SK-N-MC (cell line): ENCODE measurements at regions not wholly inside any gene's neighbourhood (a gene's known extent, or its start where the extent isn't known, plus 50 kb on each side); places are given as distances from the start of the nearest gene placed in this dataset.

ENCODE experiments used
- DNase-seq: peaks from one replicate; pipeline ENCODE4 v3.0.0-alpha.2; 2011; ENCODE audit warnings: low read depth, low spot score
- H3K27ac ChIP-seq: fragments of 200-600 bp; sonication (generic); 2 replicates; pipeline ENCODE4 v1.5.1; 2016; ENCODE audit warnings: mixed run types
- H3K36me3 ChIP-seq: fragments of 200-600 bp; sonication (generic); 2 replicates; pipeline ENCODE4 v1.6.1; 2017; ENCODE audit warnings: antibody characterized with exemption, low read length, mixed read lengths; ENCODE audit not compliant: insufficient read depth
- H3K4me3 ChIP-seq: fragments of 200-600 bp; sonication (generic); 2 replicates; pipeline ENCODE4 v1.5.1; 2016
- H3K9ac ChIP-seq: fragments of 200-600 bp; sonication (generic); 2 replicates; pipeline ENCODE4 v1.8.0; 2017; ENCODE audit warnings: mixed run types, mixed read lengths; ENCODE audit not compliant: insufficient read length
- H3K9me3 ChIP-seq: fragments of 200-600 bp; sonication (generic); 2 replicates; pipeline ENCODE4 v1.6.1; 2017; ENCODE audit warnings: low read depth, mild to moderate bottlenecking, antibody characterized with exemption, low read length, moderate library complexity, mixed read lengths
- EZH2 ChIP-seq: fragments of 200-600 bp; sonication (generic); IDR thresholded peaks from one replicate; pipeline ENCODE4 v1.6.1; 2017; ENCODE audit warnings: antibody characterized with exemption
- FOXP2 ChIP-seq: optimal IDR thresholded peaks from 2 replicates; pipeline ENCODE3; 2011; ENCODE audit warnings: mild to moderate bottlenecking, moderate library complexity; ENCODE audit not compliant: insufficient read depth; ENCODE audit errors: extremely low read length, control extremely low read depth
- POLR2AphosphoS5 ChIP-seq: IDR thresholded peaks from 2 replicates; pipeline ENCODE4 v1.6.1; 2012; ENCODE audit warnings: mild to moderate bottlenecking, low read depth, low read length, borderline replicate concordance

DNA sequence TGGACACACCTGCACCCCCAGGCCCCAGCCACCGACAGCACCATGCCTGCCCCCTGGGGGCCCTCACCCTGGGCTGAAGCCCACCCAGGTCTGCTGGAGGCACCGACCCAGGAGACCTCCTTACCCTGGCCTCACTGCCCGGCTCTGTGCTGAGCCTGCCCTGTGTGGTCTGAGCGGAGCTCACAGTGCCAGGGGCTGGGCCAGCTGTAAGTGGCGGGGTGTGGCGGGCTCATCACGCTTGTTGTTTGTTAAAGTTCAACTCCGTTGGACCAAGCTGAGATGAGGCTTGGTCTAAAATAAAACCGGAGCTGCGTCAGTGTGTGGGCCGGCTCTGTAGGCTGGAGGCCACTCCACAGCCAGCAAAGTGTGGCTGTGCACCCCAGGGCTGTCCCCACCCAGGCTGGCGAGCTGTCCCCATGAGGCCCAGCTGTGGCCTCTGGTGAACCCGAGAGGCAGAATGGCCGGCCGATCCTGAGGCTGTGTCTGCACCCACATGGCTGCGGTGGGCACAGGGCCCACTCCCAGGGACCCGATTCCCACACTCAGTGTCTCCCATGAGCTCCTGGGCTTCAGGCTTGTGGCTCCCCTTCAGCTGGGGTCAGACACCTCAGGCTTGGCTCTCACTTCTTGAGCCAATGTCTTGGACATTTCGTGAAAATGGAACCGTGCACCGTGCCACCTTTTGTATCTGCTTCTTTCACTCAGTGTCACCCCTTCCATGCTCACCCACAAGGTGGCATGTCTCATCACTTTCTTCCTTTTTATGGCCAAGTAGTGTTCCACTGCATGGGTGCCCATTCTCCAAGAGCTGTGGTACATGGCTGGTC lies 137.9 kb downstream of the CTTN start:
- DNase-seq: no peak
- Histone ChIP-seq H3K4me3 (no peak overlapping the region), H3K9me3 (no peaks in the 10 kb centered on the region), H3K9ac (no peak overlapping the region), H3K36me3 (no peaks in the 10 kb centered on the region), H3K27ac (no peak overlapping the region)
- TF ChIP-seq FOXP2 (no peak), POLR2AphosphoS5 (no peak), EZH2 (no peak)

DNA sequence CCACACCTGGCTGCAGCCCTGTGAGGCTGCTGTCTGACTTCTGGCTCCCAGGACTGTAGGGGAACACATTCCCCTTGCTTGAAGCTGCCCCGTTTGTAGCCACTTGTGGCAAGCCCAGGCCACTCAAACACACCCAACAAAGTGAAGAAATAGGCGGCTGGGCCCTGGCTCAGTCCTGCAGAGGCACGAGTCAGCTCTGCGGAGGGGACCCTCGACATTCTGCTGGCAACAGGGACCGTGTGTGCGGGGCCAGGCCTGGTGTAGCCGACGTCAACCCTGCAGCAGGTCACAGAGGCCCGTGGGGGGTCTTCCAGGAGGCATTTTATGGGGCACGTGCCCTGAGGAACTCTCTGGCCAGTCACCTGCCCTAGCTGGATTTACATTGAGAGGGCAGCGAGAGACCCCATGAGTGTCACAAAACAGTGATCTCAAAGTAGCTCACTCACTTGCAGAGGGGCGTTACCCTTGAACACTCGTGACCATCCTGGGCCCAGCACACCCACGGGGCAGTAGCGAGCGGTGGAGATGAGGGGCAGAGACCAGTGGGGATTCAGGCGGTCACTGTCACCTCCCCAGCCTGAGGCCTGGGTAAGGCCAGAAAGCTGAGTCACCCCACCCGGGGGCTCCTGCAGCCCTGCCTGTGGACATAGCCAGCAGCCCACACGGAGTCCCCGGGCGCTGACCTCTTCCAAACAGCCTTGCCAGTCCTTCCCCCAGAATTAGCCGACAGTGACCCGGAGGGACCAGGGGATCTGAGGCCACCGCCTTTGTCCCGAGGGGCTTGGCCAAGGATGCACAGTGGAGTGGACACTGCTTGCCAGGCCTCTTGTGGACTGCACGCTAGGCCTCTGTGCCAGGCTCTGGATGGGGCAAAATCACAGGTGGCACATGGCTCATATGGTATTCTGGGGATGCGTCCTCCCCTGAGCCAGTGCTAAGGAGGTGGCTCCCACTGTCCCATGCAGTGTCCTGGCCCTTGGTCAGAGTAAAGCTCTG lies 139.5 kb downstream of the CTTN start:
- no peak for TF ChIP-seq EZH2
- TF ChIP-seq POLR2AphosphoS5: no peak
- no peak for TF ChIP-seq FOXP2
- no peak overlapping the region for H3K27ac ChIP-seq
- no peak overlapping the region for H3K9ac ChIP-seq
- no peaks in the 10 kb centered on the region for H3K9me3 ChIP-seq
- no peak for DNase-seq
- no peak overlapping the region for H3K4me3 ChIP-seq
- no peaks in the 10 kb centered on the region for H3K36me3 ChIP-seq

DNA sequence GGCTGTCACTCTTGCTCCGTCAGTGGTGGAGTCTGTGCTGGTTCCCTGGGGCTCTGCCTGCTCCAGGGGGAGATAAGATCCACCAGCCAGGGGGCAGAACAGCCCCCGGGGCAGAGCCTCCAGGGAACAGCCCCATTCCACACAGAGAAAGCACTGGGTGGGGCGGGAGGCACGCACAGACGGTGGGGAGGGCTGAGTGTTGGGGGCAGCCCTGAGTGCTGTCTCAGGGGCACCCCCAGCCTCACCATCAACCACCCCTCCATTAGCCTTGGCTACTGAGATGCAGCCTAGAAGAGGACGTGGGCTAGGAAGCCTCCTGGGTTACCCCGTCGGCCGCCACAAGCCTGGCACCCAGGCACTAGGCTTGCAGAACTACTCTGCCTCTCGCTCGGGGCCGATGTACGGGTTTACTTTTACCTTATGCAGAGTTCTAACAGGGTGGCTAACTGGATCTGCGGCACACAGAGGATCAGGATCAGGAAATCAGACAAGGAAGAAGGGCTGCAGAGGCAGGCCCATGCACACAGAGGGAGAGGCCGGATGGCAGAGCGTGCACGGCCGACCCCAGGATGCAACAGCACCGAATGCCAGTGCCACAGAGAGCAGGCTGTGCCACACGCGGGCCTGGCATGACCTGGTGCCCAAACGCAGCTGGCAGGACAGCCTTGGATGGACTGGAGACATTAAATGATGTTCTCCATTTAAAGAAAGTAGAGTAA lies 140.5 kb downstream of the CTTN start:
- TF ChIP-seq EZH2 (no peak), FOXP2 (no peak), POLR2AphosphoS5 (no peak)
- Histone ChIP-seq H3K27ac (no peak overlapping the region), H3K36me3 (no peaks in the 10 kb centered on the region), H3K9me3 (no peaks in the 10 kb centered on the region), H3K4me3 (no peak overlapping the region), H3K9ac (no peak overlapping the region)
- no peak for DNase-seq

DNA sequence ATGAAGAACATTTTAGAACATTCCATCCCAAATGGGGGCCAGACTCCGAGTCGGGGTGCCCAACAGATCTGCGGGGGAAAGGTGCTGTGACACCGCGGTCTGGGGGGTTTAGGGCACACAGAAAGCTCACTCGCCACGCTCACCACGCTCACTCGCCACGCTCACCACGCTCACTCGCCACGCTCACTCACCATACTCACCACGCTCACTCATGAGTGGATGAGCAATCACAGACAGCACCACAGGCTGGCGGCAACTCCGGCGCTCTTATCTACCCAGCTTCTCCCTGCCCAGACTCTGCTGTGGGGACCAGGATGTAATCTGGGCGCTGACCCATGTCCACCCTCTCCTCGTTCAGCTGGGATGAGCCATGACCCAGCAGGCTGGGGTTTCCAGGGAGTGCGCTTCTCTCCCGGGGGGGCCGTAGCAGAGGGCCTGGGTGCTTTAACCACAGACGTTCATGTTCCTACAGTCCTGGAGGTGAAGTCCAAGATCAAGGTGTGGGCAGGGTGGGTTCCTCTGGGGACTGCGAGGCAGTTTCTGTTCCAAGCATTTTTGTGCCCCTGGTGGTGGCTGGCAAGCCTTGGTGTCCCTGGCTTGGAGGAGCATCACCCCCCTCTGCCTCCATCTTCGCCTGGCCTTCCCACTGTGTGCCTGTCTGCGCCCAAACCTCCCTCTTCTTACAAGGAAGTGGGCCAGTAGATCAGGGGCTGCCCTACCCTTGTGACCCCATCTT lies 141.2 kb downstream of the CTTN start:
- no peak overlapping the region for H3K9ac ChIP-seq
- no peak for DNase-seq
- TF ChIP-seq EZH2 (no peak), FOXP2 (no peak), POLR2AphosphoS5 (no peak)
- no peaks in the 10 kb centered on the region for H3K9me3 ChIP-seq
- no peak overlapping the region for H3K27ac ChIP-seq
- no peak overlapping the region for H3K4me3 ChIP-seq
- no peaks in the 10 kb centered on the region for H3K36me3 ChIP-seq

DNA sequence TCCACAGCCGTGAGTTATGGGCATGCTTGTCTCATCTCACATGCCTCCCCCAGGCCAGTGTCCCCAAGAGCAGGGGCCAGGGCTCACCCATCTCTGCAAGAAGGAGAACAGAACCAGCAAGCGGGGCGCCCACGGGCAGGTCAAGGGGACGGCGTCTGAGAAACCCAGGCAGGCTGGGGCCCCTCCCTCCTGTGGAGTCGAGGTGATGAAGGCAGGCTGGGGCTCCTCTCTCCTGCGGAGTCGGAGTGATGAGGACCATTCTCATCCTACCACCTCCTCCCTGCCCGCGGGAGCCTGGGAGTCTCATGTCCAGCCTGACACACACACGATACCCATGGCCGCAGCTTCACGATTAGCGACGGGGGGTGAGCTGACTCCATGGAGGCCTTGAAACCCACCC lies 141.9 kb downstream of the CTTN start:
- DNase-seq: no peak
- no peak overlapping the region for H3K9ac ChIP-seq
- TF ChIP-seq FOXP2: no peak
- TF ChIP-seq POLR2AphosphoS5: no peak
- no peak for TF ChIP-seq EZH2
- no peak overlapping the region for H3K27ac ChIP-seq
- no peaks in the 10 kb centered on the region for H3K36me3 ChIP-seq
- no peaks in the 10 kb centered on the region for H3K9me3 ChIP-seq
- H3K4me3 ChIP-seq: no peak overlapping the region

DNA sequence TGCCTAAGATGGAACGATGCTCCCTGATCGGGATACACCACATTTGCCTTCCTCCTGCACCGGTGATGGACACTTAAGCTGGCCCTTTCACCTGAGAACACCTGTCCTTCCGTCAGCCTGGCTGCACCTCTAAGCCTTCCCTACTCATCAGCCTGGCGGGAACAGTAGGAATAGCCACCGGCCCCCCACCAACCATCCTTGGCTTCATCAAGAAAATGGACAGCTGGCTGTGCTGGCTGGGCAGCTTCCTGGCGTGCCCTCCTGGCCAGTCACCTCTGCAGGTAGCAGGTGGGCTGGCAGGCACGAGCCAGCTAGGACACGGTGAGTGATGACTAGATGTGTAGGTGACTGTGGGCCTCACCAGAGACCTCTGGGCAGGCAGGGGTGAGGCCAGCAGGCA lies 142.8 kb downstream of the CTTN start:
- no peaks in the 10 kb centered on the region for H3K36me3 ChIP-seq
- TF ChIP-seq FOXP2 (no peak), POLR2AphosphoS5 (no peak), EZH2 (no peak)
- no peak overlapping the region for H3K4me3 ChIP-seq
- no peaks in the 10 kb centered on the region for H3K9me3 ChIP-seq
- DNase-seq: no peak
- H3K27ac ChIP-seq: no peak overlapping the region
- no peak overlapping the region for H3K9ac ChIP-seq

DNA sequence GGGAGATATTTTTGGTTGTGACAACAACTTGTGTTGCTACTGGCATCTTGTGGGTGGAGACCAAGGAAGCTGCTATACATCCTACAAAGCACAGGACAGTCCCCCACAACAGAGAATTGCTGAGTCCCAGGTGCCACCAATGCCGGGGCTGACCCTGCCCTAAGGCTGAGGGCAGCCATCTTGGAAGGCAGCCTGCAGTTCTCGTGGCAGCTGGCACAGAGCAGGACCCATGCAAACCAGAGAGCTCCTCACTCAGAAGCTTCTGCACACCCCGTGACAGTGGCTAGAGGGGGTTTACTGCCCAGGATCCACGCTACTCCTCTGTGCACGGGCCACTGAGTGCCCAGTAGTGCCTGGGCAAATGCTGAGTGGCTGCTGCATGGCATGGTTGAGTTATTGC lies 143.4 kb downstream of the CTTN start:
- no peak for DNase-seq
- Histone ChIP-seq H3K4me3 (no peak overlapping the region), H3K9ac (no peak overlapping the region), H3K27ac (no peak overlapping the region), H3K9me3 (no peaks in the 10 kb centered on the region), H3K36me3 (no peaks in the 10 kb centered on the region)
- TF ChIP-seq POLR2AphosphoS5 (no peak), EZH2 (no peak), FOXP2 (no peak)

DNA sequence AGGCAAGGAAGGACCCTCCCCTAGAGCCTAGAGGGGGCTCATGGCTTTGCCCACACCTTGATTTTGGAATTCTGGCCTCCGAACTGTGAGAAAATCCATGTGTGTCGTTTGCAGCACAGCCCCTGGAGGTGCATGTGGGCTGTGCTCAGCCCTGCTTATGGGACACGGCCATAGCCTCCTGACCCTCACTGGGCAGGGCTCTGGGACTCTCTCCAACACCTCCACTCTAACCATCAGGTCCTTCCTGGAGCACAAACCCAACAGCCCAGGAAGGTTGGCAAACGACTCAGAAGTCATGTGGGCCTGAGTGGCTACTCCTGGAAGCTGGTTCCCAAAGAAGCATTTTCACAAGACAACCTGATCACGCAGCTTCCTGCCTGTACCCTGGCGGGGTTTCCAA lies 144.1 kb downstream of the CTTN start:
- H3K4me3 ChIP-seq: no peak overlapping the region
- H3K27ac ChIP-seq: no peak overlapping the region
- H3K9ac ChIP-seq: no peak overlapping the region
- DNase-seq: no peak
- TF ChIP-seq EZH2: no peak
- TF ChIP-seq FOXP2: no peak
- TF ChIP-seq POLR2AphosphoS5: no peak
- no peaks in the 10 kb centered on the region for H3K9me3 ChIP-seq
- no peaks in the 10 kb centered on the region for H3K36me3 ChIP-seq
